Mucosa of descending colon (tissue), 3 donors: ENCODE measurements at regions not wholly inside any gene's neighbourhood (a gene's known extent, or its start where the extent isn't known, plus 50 kb on each side); places are given as distances from the start of the nearest gene placed in this dataset.

ENCODE experiments used
- ATAC-seq: fragments of 200-7000 bp; cut with Tn5 transposase; one replicate; pipeline ENCODE4 v1.9.1; 2020; ENCODE audit warnings: mild to moderate bottlenecking, moderate library complexity
- DNase-seq, 3 donors: peaks; one replicate each; pipeline ENCODE4 v3.0.0-alpha.2; 2020
- H3K36me3 ChIP-seq: fragments of 200-600 bp; one replicate; pipeline ENCODE4 v1.8.0; 2021; ENCODE audit warnings: low read depth, mild to moderate bottlenecking
- H3K4me1 ChIP-seq: fragments of 200-600 bp; one replicate; pipeline ENCODE4 v1.8.0; 2021; ENCODE audit warnings: low read depth, mild to moderate bottlenecking
- H3K4me3 ChIP-seq: fragments of 200-600 bp; one replicate; pipeline ENCODE4 v1.8.0; 2021; ENCODE audit warnings: mild to moderate bottlenecking
- H3K9me3 ChIP-seq: fragments of 200-600 bp; one replicate; pipeline ENCODE4 v1.8.0; 2021; ENCODE audit warnings: mild to moderate bottlenecking
- intact Hi-C, 2 donors: fragments of 100-400 bp; cut with DNase I in 1 of 2; cut with micrococcal nuclease in 1 of 2; formaldehyde crosslinking; loops; one replicate each; pipeline versions ENCODE4 v1.11.0 to v1.11.1; 2022; cut with DNase I, micrococcal nuclease
- TF ChIP-seq, protein P1 (sequence below): fragments of 200-600 bp; IDR thresholded peaks from one replicate; pipeline ENCODE4 v1.8.0; 2022; ENCODE audit warnings: antibody characterized with exemption, mild to moderate bottlenecking
- donor health status: DM: no; HTN: no; CAD: no; lungs with moderate emphysema.
- donor health status: DM: no; HTN: no; CAD: no.
- donor health status: DM: no; HTN: yes; CAD: no.

DNA sequence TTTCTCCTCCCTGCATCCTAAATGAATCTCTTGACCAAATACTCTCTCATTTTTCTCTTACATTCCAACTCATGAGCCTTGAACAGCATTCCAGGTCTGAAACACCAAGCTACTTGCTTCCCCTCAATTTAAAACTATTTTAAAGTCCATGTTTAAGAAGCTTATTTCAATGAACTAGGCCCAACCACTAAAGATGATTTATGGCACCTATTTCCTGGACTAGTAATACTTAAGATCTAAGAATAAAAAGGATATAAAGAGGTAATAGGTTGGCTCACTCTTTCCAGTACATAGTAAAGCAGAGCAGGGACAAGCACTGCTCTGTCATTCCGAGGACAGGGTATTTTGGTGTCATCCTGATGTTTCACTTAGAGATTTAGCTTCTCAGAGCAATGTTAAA is 219.3 kb upstream of the TMCO5A start:
- intact Hi-C loops: no loop called here

DNA sequence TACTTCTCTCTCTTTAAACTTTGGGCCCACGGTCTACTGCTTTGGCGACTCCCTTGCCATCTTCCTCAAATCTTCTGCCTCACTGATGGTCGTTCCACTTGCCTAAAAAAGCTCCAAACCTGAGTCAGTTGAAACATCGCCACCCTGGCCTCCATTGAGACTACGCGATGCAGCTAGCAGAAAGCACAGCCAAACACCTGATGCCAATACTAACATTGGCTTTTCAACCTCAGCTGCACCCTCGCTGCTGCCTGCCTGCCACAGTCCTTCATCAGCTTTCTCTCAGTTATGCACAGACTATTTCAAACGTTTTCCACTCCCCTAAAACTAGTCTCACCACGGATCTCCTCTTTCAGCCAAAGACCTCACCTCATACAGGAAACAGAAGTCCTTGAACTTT is 214.2 kb upstream of the TMCO5A start:
- Histone ChIP-seq H3K4me1 (no peaks in the 10 kb centered on the region), H3K36me3 (no peaks in the 10 kb centered on the region), H3K4me3 (no peak overlapping the region), H3K9me3 (no peaks in the 10 kb centered on the region)
- TF ChIP-seq, protein P1, sequence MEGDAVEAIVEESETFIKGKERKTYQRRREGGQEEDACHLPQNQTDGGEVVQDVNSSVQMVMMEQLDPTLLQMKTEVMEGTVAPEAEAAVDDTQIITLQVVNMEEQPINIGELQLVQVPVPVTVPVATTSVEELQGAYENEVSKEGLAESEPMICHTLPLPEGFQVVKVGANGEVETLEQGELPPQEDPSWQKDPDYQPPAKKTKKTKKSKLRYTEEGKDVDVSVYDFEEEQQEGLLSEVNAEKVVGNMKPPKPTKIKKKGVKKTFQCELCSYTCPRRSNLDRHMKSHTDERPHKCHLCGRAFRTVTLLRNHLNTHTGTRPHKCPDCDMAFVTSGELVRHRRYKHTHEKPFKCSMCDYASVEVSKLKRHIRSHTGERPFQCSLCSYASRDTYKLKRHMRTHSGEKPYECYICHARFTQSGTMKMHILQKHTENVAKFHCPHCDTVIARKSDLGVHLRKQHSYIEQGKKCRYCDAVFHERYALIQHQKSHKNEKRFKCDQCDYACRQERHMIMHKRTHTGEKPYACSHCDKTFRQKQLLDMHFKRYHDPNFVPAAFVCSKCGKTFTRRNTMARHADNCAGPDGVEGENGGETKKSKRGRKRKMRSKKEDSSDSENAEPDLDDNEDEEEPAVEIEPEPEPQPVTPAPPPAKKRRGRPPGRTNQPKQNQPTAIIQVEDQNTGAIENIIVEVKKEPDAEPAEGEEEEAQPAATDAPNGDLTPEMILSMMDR: no peak
- intact Hi-C loops: no loop called here
- ATAC-seq (no peak), DNase-seq (no peak)

More for the DNA sequence above, 219.3 kb upstream of the TMCO5A start:
- Histone ChIP-seq H3K36me3 (no peaks in the 10 kb centered on the region), H3K4me1 (no peaks in the 10 kb centered on the region), H3K9me3 (no peaks in the 10 kb centered on the region), H3K4me3 (no peak overlapping the region)
- TF ChIP-seq, protein P1: no peak
- DNase-seq (no peak), ATAC-seq (no peak)

DNA sequence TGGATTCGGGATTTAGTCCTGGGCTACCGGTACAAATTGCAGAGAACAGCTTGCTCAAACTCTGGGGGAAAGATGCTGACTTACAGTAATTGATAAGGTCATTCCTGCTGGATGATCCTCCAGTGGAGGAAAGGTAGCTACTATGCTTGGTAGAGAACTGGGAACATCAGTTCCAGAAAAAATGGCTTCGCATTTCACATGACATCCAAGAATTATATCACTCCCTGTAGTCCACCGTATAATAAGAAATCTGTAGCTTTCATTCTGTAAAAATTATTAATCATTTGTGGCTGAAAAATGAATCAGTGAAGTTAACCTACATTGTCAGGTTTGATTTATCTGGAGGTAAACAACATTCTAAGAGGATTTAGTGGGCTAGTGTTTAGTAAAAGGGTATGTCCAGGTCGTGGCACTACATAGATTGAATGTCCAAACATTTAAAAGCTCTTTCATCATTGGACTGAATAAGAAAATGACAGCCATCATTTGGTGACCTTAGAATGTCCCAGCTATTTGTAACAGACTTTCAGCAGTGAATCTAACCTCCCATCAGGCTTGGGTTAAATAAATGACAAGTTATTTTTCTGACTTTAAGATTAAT is 203.2 kb upstream of the TMCO5A start:
- Histone ChIP-seq H3K4me3 (no peak overlapping the region), H3K9me3 (no peaks in the 10 kb centered on the region), H3K4me1 (no peaks in the 10 kb centered on the region), H3K36me3 (no peaks in the 10 kb centered on the region)
- ATAC-seq (no peak), DNase-seq (no peak)
- intact Hi-C loops: no loop called here
- TF ChIP-seq, protein P1: no peak

DNA sequence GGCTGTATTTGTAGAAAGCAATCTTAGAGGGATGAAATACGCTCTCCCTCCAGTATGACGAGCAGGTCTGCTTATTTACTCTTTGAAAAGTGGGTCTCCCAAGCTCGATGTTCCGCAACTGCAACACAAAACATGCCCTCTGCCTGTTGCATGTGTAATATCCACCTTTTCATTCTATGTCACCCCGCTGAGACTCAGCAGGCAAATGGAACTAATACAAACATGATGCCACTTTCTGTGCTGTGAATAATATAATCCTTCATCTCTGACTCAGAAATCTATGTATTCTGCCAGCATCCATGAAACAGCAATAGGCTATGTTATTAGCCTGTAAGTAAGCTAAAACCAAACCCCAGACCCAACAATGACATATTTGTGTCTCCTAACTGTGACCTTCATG is 200.8 kb upstream of the TMCO5A start:
- Histone ChIP-seq H3K9me3 (no peaks in the 10 kb centered on the region), H3K4me3 (no peak overlapping the region), H3K36me3 (no peaks in the 10 kb centered on the region), H3K4me1 (no peaks in the 10 kb centered on the region)
- DNase-seq (no peak), ATAC-seq (no peak)
- TF ChIP-seq, protein P1: no peak
- intact Hi-C loops: no loop called here

DNA sequence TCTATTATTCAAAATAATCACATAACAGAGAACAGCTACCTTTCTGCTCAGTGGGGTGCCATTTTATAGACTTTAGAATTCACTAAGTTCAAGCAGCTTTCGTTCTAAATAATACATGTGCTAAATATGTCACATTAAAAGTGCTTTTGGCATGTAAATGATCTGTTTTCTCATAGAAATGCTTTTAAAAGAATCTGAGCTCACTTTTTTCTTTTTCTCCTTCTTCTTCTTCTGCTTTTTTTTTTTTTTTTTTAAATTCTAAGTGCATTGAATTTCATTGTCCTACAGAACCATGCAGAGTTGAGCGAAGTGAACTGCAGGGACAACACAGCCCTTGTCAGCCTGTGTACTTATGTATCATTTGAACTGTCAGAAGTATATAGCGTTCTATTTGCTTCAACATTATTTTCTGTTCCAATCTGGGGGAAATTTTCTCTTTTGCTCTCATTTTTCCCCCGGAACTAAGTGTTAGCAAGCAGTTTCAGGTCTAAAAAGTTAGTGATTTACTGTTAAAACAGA is 193.8 kb upstream of the TMCO5A start:
- Histone ChIP-seq H3K4me3 (no peak overlapping the region), H3K36me3 (no peaks in the 10 kb centered on the region), H3K4me1 (no peaks in the 10 kb centered on the region), H3K9me3 (no peaks in the 10 kb centered on the region)
- TF ChIP-seq, protein P1: no peak
- ATAC-seq: no peak
- DNase-seq: no peak
- intact Hi-C loops: no loop called here

DNA sequence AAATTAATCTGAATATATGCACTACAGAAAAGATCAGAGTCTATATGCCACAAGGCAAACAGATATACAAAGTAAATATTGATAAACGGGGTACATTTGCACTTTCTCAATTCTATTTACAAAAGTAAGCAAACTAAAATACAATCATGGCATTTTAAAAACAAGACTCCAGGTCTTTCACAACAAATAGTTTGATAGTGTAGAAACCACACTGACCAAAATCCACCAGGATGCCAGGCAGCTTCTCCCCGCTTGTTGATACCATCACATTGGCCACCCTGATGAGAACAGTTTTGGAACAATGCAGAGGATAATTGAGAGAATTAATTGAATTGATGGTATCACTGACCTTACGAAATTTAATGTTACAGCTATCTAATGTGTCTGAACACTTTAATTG is 190.6 kb upstream of the TMCO5A start:
- H3K4me1 ChIP-seq: no peaks in the 10 kb centered on the region
- DNase-seq (no peak), ATAC-seq (no peak)
- no peak overlapping the region for H3K4me3 ChIP-seq
- H3K9me3 ChIP-seq: no peaks in the 10 kb centered on the region
- TF ChIP-seq, protein P1: no peak
- intact Hi-C loops: no loop called here
- no peaks in the 10 kb centered on the region for H3K36me3 ChIP-seq
